HepG2 (cell line): ENCODE measurements at regions not wholly inside any gene's neighbourhood (a gene's known extent, or its start where the extent isn't known, plus 50 kb on each side); places are given as distances from the start of the nearest gene placed in this dataset.

ENCODE experiments used
- ATAC-seq: fragments of 200-7000 bp; cut with Tn5 transposase; 3 replicates; pipeline ENCODE4 v1.9.1; 2020; ENCODE audit warnings: mild to moderate bottlenecking, moderate library complexity
- BruUV-seq: library from RNA; stranded (reverse); fragments of 400-500 nt; replicated peaks from 2 replicates; lab custom pipeline; 2021; lab: Mats Ljungman, UMichigan
- CTCF ChIA-PET: fragments of 300-600 bp; formaldehyde crosslinking; extraction: SDS; loops from one replicate; lab custom pipeline; 2021; ENCODE audit warnings: low total read pairs, inconsistent platforms, low intra/inter-chr PET ratio; lab: Yijun Ruan, JAX
- POLR2A ChIA-PET: fragments of 350-600 bp; sonication (Branson Sonifier 250); formaldehyde crosslinking; loops from one replicate; lab custom pipeline; 2020; ENCODE audit warnings: antibody characterized with exemption, inconsistent platforms; lab: Yijun Ruan, JAX
- DNase-seq: peaks from one replicate; pipeline ENCODE4 v3.0.0-alpha.2; 2015; ENCODE audit warnings: low spot score
- FAIRE-seq: peaks from 3 replicates; lab custom pipeline; 2011; peaks lifted over from hg19 to GRCh38; lab: Jason Lieb, UNC
- H2AFZ ChIP-seq: one replicate; pipeline ENCODE4 v1.6.1; 2011; ENCODE audit warnings: low read length, inconsistent platforms
- H3K27ac ChIP-seq: fragments of 300-600 bp; 3 replicates; pipeline ENCODE4 v1.8.0; 2011; ENCODE audit warnings: mixed run types, mild to moderate bottlenecking, mixed read lengths, low read length, inconsistent platforms; ENCODE audit not compliant: insufficient read depth; ENCODE audit errors: extremely low read length
- H3K27me3 ChIP-seq, 2 experiments: fragments of 200-600 bp in 1 of 2; 2 replicates in 1 of 2; 3 replicates in 1 of 2; pipeline versions ENCODE4 v1.6.0 to v1.8.0; 2011; ENCODE audit warnings: low read length in 2 of 2, mild to moderate bottlenecking in 2 of 2, moderate library complexity in 2 of 2, inconsistent platforms in 1 of 2; ENCODE audit not compliant: insufficient read depth in 2 of 2, control insufficient read depth in 1 of 2
- H3K36me3 ChIP-seq, 2 experiments: fragments of 200-600 bp in 1 of 2; replicated peaks in 1 of 2; 2 replicates in 1 of 2; 3 replicates in 1 of 2; pipeline versions ENCODE4 v1.5.1 to v1.8.0; 2011; ENCODE audit warnings: low read length in 2 of 2, inconsistent platforms in 1 of 2; ENCODE audit not compliant: insufficient read depth in 2 of 2, control insufficient read depth in 1 of 2
- H3K4me1 ChIP-seq: 2 replicates; pipeline ENCODE4 v1.5.1; 2012; ENCODE audit warnings: low read length, inconsistent platforms; ENCODE audit not compliant: insufficient read depth
- H3K4me2 ChIP-seq: 2 replicates; pipeline ENCODE4 v1.6.0; 2011; ENCODE audit warnings: low read depth, low read length, inconsistent platforms
- H3K4me3 ChIP-seq, 3 experiments: fragments of 200-600 bp in 1 of 3; sonication (generic), shearing (Covaris generic) in 1 of 3; replicated peaks in 1 of 3; 2 replicates each; pipeline ENCODE4 v1.5.1; 2011 to 2016; ENCODE audit warnings: low read length in 3 of 3, inconsistent platforms in 2 of 3, low read depth in 2 of 3, mild to moderate bottlenecking in 2 of 3, control low read depth in 1 of 3, mixed read lengths in 1 of 3; ENCODE audit not compliant: insufficient read depth in 1 of 3
- H3K79me2 ChIP-seq: one replicate; pipeline ENCODE4 v1.6.1; 2011; ENCODE audit warnings: low read length, inconsistent platforms; ENCODE audit not compliant: insufficient read depth
- H3K9ac ChIP-seq: 2 replicates; pipeline ENCODE4 v1.6.0; 2011; ENCODE audit warnings: mild to moderate bottlenecking, low read depth, low read length, inconsistent platforms; ENCODE audit not compliant: insufficient read depth
- H3K9me3 ChIP-seq: 2 replicates; pipeline ENCODE4 v1.5.1; 2012; ENCODE audit warnings: mild to moderate bottlenecking, low read length
- H4K20me1 ChIP-seq: 2 replicates; pipeline ENCODE4 v1.6.0; 2011; ENCODE audit warnings: inconsistent platforms, mild to moderate bottlenecking, low read length, moderate library complexity; ENCODE audit not compliant: insufficient read depth
- DNMT3B ChIP-seq: conservative IDR thresholded peaks from 2 replicates; pipeline ENCODE4 v1.6.1; 2016; ENCODE audit warnings: missing biosample characterization, control low read depth
- KDM5A ChIP-seq: fragments of 200-600 bp; sonication (generic); IDR thresholded peaks from 2 replicates; pipeline ENCODE4 v1.7.0; 2018; ENCODE audit warnings: antibody characterized with exemption, mild to moderate bottlenecking, low read length, borderline replicate concordance
- KLF6 ChIP-seq: IDR thresholded peaks from 2 replicates; pipeline ENCODE4 v1.8.0; 2016; ENCODE audit warnings: missing biosample characterization, missing genetic modification reagents
- ZNF12 ChIP-seq: sonication (generic); formaldehyde crosslinking; IDR thresholded peaks from 2 replicates; pipeline ENCODE4 v1.5.0; 2020; ENCODE audit warnings: missing genetic modification reagents
- ZNF329 ChIP-seq: sonication (generic); formaldehyde crosslinking; IDR thresholded peaks from 2 replicates; pipeline ENCODE4 v1.9.0; 2021; ENCODE audit warnings: low read depth, mild to moderate bottlenecking, missing genetic modification reagents
- in situ Hi-C: cut with HindIII; loops from 2 replicates; pipeline ENCODE4 v1.10.0; 2017; ENCODE audit warnings: low pct_unique_long_range_greater_than_20kb; ENCODE audit not compliant: extremely low pct_ligation_motif_present
- intact Hi-C: fragments of 100-400 bp; cut with micrococcal nuclease; formaldehyde crosslinking; loops from one replicate; pipeline ENCODE4 v1.10.0; 2022; ENCODE audit not compliant: unreplicated experiment
- TF ChIP-seq, protein P1 (sequence below): sonication (generic); formaldehyde crosslinking; conservative IDR thresholded peaks from 2 replicates; pipeline ENCODE4 v1.8.0; 2022; ENCODE audit warnings: low read depth, missing genetic modification reagents
- TF ChIP-seq, protein P2 (sequence below): sonication (generic); formaldehyde crosslinking; IDR thresholded peaks from 2 replicates; pipeline ENCODE4 v1.4.0; 2020; ENCODE audit warnings: mild to moderate bottlenecking, missing genetic modification reagents, borderline replicate concordance

GRCh38 chr2:207401338-207401737 is 128.4 kb upstream of the CREB1 start:
- in situ Hi-C loops (no loop called here), intact Hi-C loops (no loop called here)
- Histone ChIP-seq H3K4me2 (no peak overlapping the region), H3K27me3 (no peaks in the 10 kb centered on the region), H3K36me3 (no peaks in the 10 kb centered on the region), H3K79me2 (no peaks in the 10 kb centered on the region), H3K9me3 (no peaks in the 10 kb centered on the region), H3K4me1 (no peaks in the 10 kb centered on the region), H2AFZ (no peak overlapping the region), H3K27ac (no peak overlapping the region), H4K20me1 (no peaks in the 10 kb centered on the region), H3K9ac (no peak overlapping the region), H3K4me3 (no peak overlapping the region)
- TF ChIP-seq, protein P1, sequence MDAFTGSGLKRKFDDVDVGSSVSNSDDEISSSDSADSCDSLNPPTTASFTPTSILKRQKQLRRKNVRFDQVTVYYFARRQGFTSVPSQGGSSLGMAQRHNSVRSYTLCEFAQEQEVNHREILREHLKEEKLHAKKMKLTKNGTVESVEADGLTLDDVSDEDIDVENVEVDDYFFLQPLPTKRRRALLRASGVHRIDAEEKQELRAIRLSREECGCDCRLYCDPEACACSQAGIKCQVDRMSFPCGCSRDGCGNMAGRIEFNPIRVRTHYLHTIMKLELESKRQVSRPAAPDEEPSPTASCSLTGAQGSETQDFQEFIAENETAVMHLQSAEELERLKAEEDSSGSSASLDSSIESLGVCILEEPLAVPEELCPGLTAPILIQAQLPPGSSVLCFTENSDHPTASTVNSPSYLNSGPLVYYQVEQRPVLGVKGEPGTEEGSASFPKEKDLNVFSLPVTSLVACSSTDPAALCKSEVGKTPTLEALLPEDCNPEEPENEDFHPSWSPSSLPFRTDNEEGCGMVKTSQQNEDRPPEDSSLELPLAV (CRISPR knock-in tag): no peak
- TF ChIP-seq KLF6 (CRISPR knock-in tag): no peak
- TF ChIP-seq, protein P2, sequence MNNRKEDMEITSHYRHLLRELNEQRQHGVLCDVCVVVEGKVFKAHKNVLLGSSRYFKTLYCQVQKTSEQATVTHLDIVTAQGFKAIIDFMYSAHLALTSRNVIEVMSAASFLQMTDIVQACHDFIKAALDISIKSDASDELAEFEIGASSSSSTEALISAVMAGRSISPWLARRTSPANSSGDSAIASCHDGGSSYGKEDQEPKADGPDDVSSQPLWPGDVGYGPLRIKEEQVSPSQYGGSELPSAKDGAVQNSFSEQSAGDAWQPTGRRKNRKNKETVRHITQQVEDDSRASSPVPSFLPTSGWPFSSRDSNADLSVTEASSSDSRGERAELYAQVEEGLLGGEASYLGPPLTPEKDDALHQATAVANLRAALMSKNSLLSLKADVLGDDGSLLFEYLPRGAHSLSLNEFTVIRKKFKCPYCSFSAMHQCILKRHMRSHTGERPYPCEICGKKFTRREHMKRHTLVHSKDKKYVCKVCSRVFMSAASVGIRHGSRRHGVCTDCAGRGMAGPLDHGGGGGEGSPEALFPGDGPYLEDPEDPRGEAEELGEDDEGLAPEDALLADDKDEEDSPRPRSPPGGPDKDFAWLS (CRISPR knock-in tag): no peak
- TF ChIP-seq KDM5A: no peak
- TF ChIP-seq DNMT3B (CRISPR knock-in tag): no peak
- TF ChIP-seq ZNF12: no peak
- no peak for TF ChIP-seq ZNF329
- FAIRE-seq (no peak), DNase-seq (no peak), ATAC-seq (no peak)
- POLR2A ChIA-PET: no interaction called here
- CTCF ChIA-PET: no interaction called here
- BruUV-seq: no TSS peak
